Right lobe of liver (tissue), 6 donors: ENCODE measurements at regions not wholly inside any gene's neighbourhood (a gene's known extent, or its start where the extent isn't known, plus 50 kb on each side); places are given as distances from the start of the nearest gene placed in this dataset.

ENCODE experiments used
- ATAC-seq, 4 donors: fragments of 200-7000 bp; cut with Tn5 transposase; one replicate each; pipeline ENCODE4 v1.9.1; 2020; ENCODE audit warnings: mild to moderate bottlenecking in 4 of 4, moderate library complexity in 4 of 4
- DNase-seq, 3 donors: peaks; one replicate each; pipeline ENCODE4 v3.0.0-alpha.2; 2020
- H3K27ac ChIP-seq, 3 donors: fragments of 200-600 bp; one replicate each; pipeline ENCODE4 v1.8.0; 2022
- H3K27me3 ChIP-seq, 2 donors: fragments of 200-600 bp; one replicate each; pipeline ENCODE4 v1.8.0; 2022
- H3K36me3 ChIP-seq, 4 donors: fragments of 200-600 bp; sonication (generic) in 1 of 4; one replicate each; pipeline versions ENCODE4 v1.5.1 to v1.8.0; 2017 to 2022; ENCODE audit warnings: control low read depth in 1 of 4
- H3K4me1 ChIP-seq, 4 donors: fragments of 200-600 bp; sonication (generic) in 1 of 4; one replicate each; pipeline versions ENCODE4 v1.5.1 to v1.8.0; 2017 to 2022; ENCODE audit warnings: control low read depth in 1 of 4
- H3K4me3 ChIP-seq, 3 donors: fragments of 200-600 bp; one replicate each; pipeline ENCODE4 v1.8.0; 2022
- H3K9me3 ChIP-seq, 4 donors: fragments of 200-600 bp; sonication (generic) in 1 of 4; one replicate each; pipeline versions ENCODE4 v1.5.1 to v1.8.0; 2017 to 2022; ENCODE audit warnings: control low read depth in 1 of 4
- POLR2A ChIP-seq: fragments of 450-650 bp; IDR thresholded peaks from one replicate; pipeline ENCODE4 v1.6.1; 2017; ENCODE audit warnings: antibody characterized with exemption, mild to moderate bottlenecking
- WGBS: methylation state at CpG from one replicate; pipeline ENCODE4 v1.1.6; 2018; ENCODE audit warnings: low coverage, low lambda C conversion rate; ENCODE audit not compliant: insufficient coverage; ENCODE audit errors: missing lambda C conversion rate; 5-methylcytosine and 5-hydroxymethylcytosine counted together
- intact Hi-C, 2 donors: fragments of 100-400 bp; cut with DNase I; formaldehyde crosslinking; loops; one replicate each; pipeline versions ENCODE4 v1.11.2 to v1.14.1; 2022
- TF ChIP-seq, protein P1 (sequence below), 4 donors: fragments of 200-600 bp in 3 of 4; fragments of 450-650 bp in 1 of 4; IDR thresholded peaks; one replicate each; pipeline versions ENCODE4 v1.5.1 to v1.8.0; 2016 to 2022; ENCODE audit warnings: antibody characterized with exemption in 4 of 4, mild to moderate bottlenecking in 2 of 4
- donor health status: DM: no; HTN: yes; CAD: no.
- donor health status: DM: no; HTN: no; CAD: no.
- donor health status: DM: no; HTN: no; CAD: no.
- donor health status: DM: no; HTN: yes; CAD: no.
- donor health status: DM: no; HTN: yes; CAD: no.

DNA sequence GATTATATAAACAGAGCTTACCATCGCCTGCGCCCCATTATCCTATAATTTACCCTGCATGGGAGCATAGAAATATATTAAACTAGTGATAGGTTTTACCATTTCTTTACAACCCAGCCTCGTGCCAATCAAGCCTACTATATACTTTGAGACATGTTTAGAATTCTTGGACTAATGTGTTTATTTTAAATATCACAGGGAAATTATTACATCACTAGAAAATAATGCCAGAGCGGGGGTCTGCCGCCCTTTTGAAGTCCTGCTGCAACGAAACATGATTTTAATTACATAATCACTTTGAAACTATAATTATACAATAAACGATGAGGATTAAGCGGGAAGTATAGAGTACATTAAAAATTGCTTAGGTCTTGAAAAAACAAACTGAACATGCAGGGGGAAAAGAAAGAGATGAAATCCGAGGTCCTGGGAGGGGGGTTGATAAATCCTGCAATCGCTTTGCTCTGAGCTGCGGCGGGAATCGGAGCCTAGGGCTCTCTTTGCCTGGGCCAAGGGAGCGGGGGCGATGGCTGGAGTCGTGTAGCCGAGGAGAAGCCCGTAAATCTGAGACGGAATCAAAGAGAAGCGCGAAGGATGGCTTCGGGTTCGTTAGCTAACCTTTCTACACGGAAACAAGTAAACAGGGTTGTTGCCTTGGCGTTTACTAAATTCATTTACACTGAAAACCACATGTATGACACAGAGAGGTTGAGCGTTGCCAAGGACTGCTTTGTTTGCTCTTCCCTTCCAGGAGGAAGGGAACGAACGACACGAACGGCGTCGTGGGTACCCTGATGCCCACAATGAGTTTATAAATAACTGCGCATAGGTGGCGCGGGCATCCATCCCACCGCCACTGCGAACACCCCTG lies 127.6 kb downstream of the TMEM174 start:
- no peaks in the 10 kb centered on the region for H3K9me3 ChIP-seq
- WGBS: 7% methylated on average over 30 of the region's 37 CpGs
- intact Hi-C loops: no loop called here
- H3K4me3 ChIP-seq: no peak overlapping the region
- DNase-seq (no peak), ATAC-seq (no peak)
- peaks cover 0 to 13% (median 0%) of the 10 kb centered on the region in 4 donors for H3K4me1 ChIP-seq
- peaks cover 33 to 68% of the 10 kb centered on the region in 2 donors for H3K27me3 ChIP-seq
- H3K36me3 ChIP-seq: no peaks in the 10 kb centered on the region
- no peak overlapping the region for H3K27ac ChIP-seq
- no peak for TF ChIP-seq POLR2A
- TF ChIP-seq, protein P1, sequence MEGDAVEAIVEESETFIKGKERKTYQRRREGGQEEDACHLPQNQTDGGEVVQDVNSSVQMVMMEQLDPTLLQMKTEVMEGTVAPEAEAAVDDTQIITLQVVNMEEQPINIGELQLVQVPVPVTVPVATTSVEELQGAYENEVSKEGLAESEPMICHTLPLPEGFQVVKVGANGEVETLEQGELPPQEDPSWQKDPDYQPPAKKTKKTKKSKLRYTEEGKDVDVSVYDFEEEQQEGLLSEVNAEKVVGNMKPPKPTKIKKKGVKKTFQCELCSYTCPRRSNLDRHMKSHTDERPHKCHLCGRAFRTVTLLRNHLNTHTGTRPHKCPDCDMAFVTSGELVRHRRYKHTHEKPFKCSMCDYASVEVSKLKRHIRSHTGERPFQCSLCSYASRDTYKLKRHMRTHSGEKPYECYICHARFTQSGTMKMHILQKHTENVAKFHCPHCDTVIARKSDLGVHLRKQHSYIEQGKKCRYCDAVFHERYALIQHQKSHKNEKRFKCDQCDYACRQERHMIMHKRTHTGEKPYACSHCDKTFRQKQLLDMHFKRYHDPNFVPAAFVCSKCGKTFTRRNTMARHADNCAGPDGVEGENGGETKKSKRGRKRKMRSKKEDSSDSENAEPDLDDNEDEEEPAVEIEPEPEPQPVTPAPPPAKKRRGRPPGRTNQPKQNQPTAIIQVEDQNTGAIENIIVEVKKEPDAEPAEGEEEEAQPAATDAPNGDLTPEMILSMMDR (IDR thresholded peaks at IDR 0.05): no peak

DNA sequence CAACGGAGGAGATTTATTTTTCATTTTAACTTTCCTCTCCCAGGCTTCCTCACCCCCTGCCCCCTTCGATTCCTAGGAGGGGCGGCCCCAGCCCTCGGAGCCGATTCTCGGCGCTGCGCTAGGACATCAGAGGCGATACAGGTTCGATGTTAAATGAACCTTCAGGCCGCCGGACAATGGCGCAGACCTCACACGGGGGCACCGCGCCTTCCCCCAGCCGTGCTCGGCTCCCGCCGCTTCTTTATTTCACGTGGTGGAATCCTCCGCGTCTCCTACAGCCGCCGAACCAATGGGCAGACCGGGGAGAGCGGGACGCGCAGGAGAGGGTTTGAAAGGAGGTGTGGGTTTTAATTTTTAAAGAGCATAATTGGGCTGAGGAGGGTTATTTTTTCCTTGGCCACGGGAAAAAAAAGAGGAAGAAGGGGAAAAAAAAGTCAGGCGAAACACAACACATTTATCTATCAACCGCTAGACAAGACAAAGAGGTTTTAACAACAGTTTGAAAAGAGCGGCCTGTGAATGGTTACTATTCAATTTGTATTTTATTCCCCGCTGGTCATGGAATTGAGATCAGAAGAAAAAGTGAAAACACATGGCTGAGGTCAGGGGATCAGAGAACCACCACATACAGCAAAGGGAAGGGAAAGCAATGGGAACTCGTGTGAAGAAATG lies 126.8 kb downstream of the TMEM174 start:
- TF ChIP-seq, protein P1 (IDR thresholded peaks at IDR 0.05): no peak
- TF ChIP-seq POLR2A: no peak
- H3K27ac ChIP-seq: no peak overlapping the region
- no peaks in the 10 kb centered on the region for H3K9me3 ChIP-seq
- no peak for DNase-seq
- no peak overlapping the region for H3K4me3 ChIP-seq
- H3K36me3 ChIP-seq: no peaks in the 10 kb centered on the region
- peaks cover 0 to 13% (median 0%) of the 10 kb centered on the region in 4 donors for H3K4me1 ChIP-seq
- peaks cover 33 to 68% of the 10 kb centered on the region in 2 donors for H3K27me3 ChIP-seq
- intact Hi-C loops: no loop called here
- no peak for ATAC-seq
- 4% methylated on average over 34 of the region's 35 CpGs for WGBS

DNA sequence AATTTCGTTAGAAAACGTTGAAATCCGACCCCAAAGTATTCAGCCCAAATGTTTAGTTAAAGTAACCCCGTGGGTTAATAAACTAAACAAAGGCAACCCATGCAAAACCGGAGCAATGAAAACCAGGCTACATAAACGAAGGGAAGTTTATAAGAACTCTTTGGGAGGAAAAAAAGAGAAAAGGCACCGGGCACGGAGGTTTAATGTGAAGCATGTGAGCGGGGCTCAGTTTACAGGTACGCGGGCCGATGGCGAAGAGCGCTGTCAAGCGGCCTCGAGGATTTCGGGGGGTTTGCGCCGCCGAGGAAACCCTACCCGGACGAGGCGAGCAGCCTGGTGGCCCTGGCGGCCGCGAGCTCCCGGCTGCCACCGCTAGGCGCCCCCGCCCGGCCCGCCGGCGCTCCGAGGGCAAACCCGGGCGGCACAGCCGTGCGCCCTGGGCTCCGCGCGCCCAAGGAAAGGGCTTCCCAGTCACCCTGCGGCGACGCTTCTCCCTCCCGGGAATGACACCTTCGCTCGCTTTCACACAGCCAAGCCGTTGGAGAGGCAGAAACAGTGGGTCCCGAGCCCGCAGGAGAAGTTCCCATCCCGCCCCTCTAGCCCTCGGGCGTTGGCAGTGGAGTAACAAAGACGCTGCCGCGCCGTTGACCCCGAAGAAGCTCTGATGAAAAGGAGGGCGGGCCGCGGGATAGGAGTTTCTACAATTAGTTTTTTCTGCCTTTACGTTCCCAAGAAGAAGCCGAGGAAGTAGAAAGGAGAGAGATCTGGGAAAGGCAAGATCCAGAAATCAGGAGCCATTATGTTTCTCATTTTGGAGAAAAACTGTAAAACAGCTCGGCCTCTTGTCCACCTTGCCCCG lies 126.0 kb downstream of the TMEM174 start:
- 4% methylated on average over 25 of the region's 66 CpGs for WGBS
- H3K4me1 ChIP-seq: peaks cover 0 to 13% (median 0%) of the 10 kb centered on the region in 4 donors
- TF ChIP-seq POLR2A: no peak
- TF ChIP-seq, protein P1 (IDR thresholded peaks at IDR 0.05): peak in 2 of 4 donors; percentile 15 to 26
- ATAC-seq (peak; percentile 45 to 64 (median 51)), DNase-seq (peak in 1 of 3 donors; percentile 17)
- H3K9me3 ChIP-seq: no peaks in the 10 kb centered on the region
- intact Hi-C loops: no loop called here
- no peaks in the 10 kb centered on the region for H3K36me3 ChIP-seq
- no peak overlapping the region for H3K4me3 ChIP-seq
- no peak overlapping the region for H3K27ac ChIP-seq
- H3K27me3 ChIP-seq: peaks cover 31 to 68% of the 10 kb centered on the region in 2 donors

DNA sequence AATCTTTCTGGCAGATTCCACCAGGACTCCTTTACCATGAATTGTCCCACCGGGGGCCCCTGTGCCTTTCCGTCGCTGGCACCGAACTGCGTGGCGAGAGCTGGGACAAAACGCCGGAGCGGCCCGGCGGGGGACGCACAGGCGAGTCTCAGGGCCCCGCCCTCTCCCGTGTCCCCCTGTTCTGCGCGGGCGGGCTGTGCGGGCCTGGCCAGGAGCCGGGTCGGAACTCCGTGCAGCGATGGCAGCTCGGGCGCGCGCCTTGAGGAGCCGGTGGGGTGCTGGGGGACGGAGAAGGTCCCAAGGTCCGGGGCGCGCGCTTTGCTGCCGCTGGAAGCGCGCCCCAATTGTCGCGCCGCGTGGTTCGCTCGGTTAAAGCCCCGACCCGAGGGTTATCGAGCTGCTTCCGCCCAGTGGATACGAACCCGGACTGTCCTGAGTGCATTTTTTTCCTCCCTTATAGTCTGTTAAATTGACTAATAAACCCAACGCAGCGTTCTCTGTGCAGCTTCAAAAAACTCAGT lies 125.3 kb downstream of the TMEM174 start:
- 5% methylated on average over 18 of the region's 50 CpGs for WGBS
- peaks cover 24 to 61% of the 10 kb centered on the region in 2 donors for H3K27me3 ChIP-seq
- H3K9me3 ChIP-seq: no peaks in the 10 kb centered on the region
- DNase-seq (no peak), ATAC-seq (peak in 1 of 4 donors; percentile 15)
- no peak overlapping the region for H3K27ac ChIP-seq
- no peak for TF ChIP-seq POLR2A
- TF ChIP-seq, protein P1 (IDR thresholded peaks at IDR 0.05): no peak
- intact Hi-C loops: no loop called here
- no peak overlapping the region for H3K4me3 ChIP-seq
- H3K4me1 ChIP-seq: peaks cover 0 to 11% (median 0%) of the 10 kb centered on the region in 4 donors
- H3K36me3 ChIP-seq: no peaks in the 10 kb centered on the region
